Vagina (tissue), 2 donors: ENCODE measurements at regions not wholly inside any gene's neighbourhood (a gene's known extent, or its start where the extent isn't known, plus 50 kb on each side); places are given as distances from the start of the nearest gene placed in this dataset.

Experiments used
- CTCF ChIP-seq, 3 experiments: fragments of 450-650 bp in 2 of 3; fragments of 200-600 bp in 1 of 3; sonication (generic) in 1 of 3; IDR thresholded peaks; one replicate each; pipeline ENCODE4 v1.5.1; 2017 to 2019; ENCODE audit warnings: antibody characterized with exemption in 3 of 3, mild to moderate bottlenecking in 2 of 3, moderate library complexity in 2 of 3
- POLR2A ChIP-seq, 2 donors: fragments of 450-650 bp; IDR thresholded peaks; one replicate each; pipeline ENCODE4 v1.6.1; 2017; ENCODE audit warnings: antibody characterized with exemption in 2 of 2, mild to moderate bottlenecking in 2 of 2, moderate library complexity in 2 of 2
- POLR2AphosphoS5 ChIP-seq, 2 donors: sonication (generic); formaldehyde crosslinking; IDR thresholded peaks; one replicate each; pipeline ENCODE4 v1.9.0; 2017; ENCODE audit warnings: antibody characterized with exemption in 2 of 2, mild to moderate bottlenecking in 2 of 2, low read depth in 1 of 2; ENCODE audit not compliant: insufficient read depth in 1 of 2

GRCh38 chr2:129757366-129757914 is 222.0 kb upstream of the RAB6C start:
- TF ChIP-seq CTCF (IDR thresholded peaks at IDR 0.05) (no peak), POLR2AphosphoS5 (IDR thresholded peaks at IDR 0.05; ENCODE audit: insufficient read depth in 1 of 2, low read depth in 1 of 2) (no peak), POLR2A (IDR thresholded peaks at IDR 0.05) (no peak)
